OCI-LY1 (cell line): ENCODE measurements at regions not wholly inside any gene's neighbourhood (a gene's known extent, or its start where the extent isn't known, plus 50 kb on each side); places are given as distances from the start of the nearest gene placed in this dataset.

Experiments used
- H2AFZ ChIP-seq: fragments of 200-600 bp; sonication (generic), shearing (Covaris generic); 2 replicates; pipeline ENCODE4 v1.6.0; 2014; ENCODE audit warnings: antibody characterized with exemption, mild to moderate bottlenecking, low read length
- H3F3A ChIP-seq: fragments of 200-600 bp; sonication (generic), shearing (Covaris generic); 2 replicates; pipeline ENCODE4 v1.6.0; 2014; ENCODE audit warnings: mild to moderate bottlenecking, antibody characterized with exemption, low read length, moderate library complexity; ENCODE audit not compliant: insufficient read depth
- H3K27ac ChIP-seq: fragments of 200-600 bp; sonication (generic); 2 replicates; pipeline ENCODE4 v1.5.1; 2014; ENCODE audit warnings: low read length, mixed run types, mild to moderate bottlenecking, low read depth; ENCODE audit not compliant: poor library complexity, severe bottlenecking
- H3K27me3 ChIP-seq: fragments of 200-600 bp; sonication (generic); 2 replicates; pipeline ENCODE4 v1.6.0; 2014; ENCODE audit warnings: antibody characterized with exemption, mild to moderate bottlenecking, low read length, moderate library complexity; ENCODE audit not compliant: insufficient read depth
- H3K36me3 ChIP-seq: fragments of 200-600 bp; sonication (generic); 2 replicates; pipeline ENCODE4 v1.6.1; 2014; ENCODE audit warnings: mild to moderate bottlenecking, antibody characterized with exemption, low read length, moderate library complexity, mixed read lengths; ENCODE audit not compliant: insufficient read depth
- H3K4me1 ChIP-seq: fragments of 200-600 bp; sonication (generic); 2 replicates; pipeline ENCODE4 v1.5.1; 2014; ENCODE audit warnings: mild to moderate bottlenecking, low read length, moderate library complexity; ENCODE audit not compliant: insufficient read depth, severe bottlenecking
- H3K4me2 ChIP-seq: fragments of 200-600 bp; sonication (generic), shearing (Covaris generic); 2 replicates; pipeline ENCODE4 v1.6.1; 2014; ENCODE audit warnings: low read length
- H3K4me3 ChIP-seq: fragments of 200-600 bp; sonication (generic); 2 replicates; pipeline ENCODE4 v1.5.1; 2014; ENCODE audit warnings: low read length, low read depth, mild to moderate bottlenecking, mixed read lengths; ENCODE audit not compliant: poor library complexity, severe bottlenecking
- H3K79me2 ChIP-seq: fragments of 200-600 bp; shearing (Covaris generic); 2 replicates; pipeline ENCODE4 v1.6.1; 2016; ENCODE audit warnings: mixed run types, low read length, mixed read lengths; ENCODE audit not compliant: insufficient read depth
- H3K9ac ChIP-seq: fragments of 200-600 bp; sonication (generic), shearing (Covaris generic); 2 replicates; pipeline ENCODE4 v1.6.1; 2014; ENCODE audit warnings: mild to moderate bottlenecking, low read length, mixed read lengths
- H3K9me2 ChIP-seq: fragments of 200-600 bp; sonication (generic), shearing (Covaris generic); 2 replicates; pipeline ENCODE4 v1.6.1; 2014; ENCODE audit warnings: low read depth, mild to moderate bottlenecking, low read length, mixed read lengths
- H3K9me3 ChIP-seq: fragments of 200-600 bp; shearing (Covaris generic); 2 replicates; pipeline ENCODE4 v1.6.1; 2014; ENCODE audit warnings: low read length, mixed read lengths
- H4K20me1 ChIP-seq: fragments of 200-600 bp; sonication (generic), shearing (Covaris generic); 2 replicates; pipeline ENCODE4 v1.6.0; 2016; ENCODE audit warnings: mild to moderate bottlenecking, low read length; ENCODE audit not compliant: insufficient read depth
- EZH2 ChIP-seq: fragments of 200-600 bp; sonication (generic), shearing (Covaris generic); IDR thresholded peaks from 2 replicates; pipeline ENCODE4 v1.8.0; 2017; ENCODE audit warnings: borderline replicate concordance, mixed run types, mild to moderate bottlenecking, antibody characterized with exemption, low read length, moderate library complexity, mixed read lengths
- TF ChIP-seq, protein P1 (sequence below): fragments of 200-600 bp; sonication (generic), shearing (Covaris generic); IDR thresholded peaks from 2 replicates; pipeline ENCODE4 v1.5.1; 2017; ENCODE audit warnings: mild to moderate bottlenecking, antibody characterized with exemption, low read length, moderate library complexity, mixed read lengths

DNA sequence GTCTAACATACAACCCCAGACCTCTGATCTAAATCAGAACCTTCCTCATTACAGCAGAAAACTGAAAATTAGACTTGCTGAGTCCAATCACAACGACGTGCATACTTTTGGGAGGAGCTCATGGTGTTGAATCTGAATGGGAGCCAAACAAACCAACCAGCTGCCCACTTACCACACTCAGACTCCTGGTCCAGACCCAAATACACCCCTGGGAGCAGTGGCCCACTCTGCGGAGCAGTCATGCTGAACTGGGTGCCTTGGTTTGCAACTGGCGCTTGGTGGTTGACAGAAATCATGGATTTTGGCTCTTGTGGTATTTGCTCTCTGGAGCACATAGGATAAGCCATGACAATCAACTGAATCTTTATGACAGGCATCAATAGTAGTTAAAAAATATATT is 253.6 kb upstream of the TNP1 start:
- H4K20me1 ChIP-seq = no peaks in the 10 kb centered on the region
- H3K4me2 ChIP-seq = no peak overlapping the region
- H3K27ac ChIP-seq = no peak overlapping the region
- H3K9me2 ChIP-seq = no peaks in the 10 kb centered on the region
- H3K4me1 ChIP-seq = no peaks in the 10 kb centered on the region
- no peak overlapping the region for H3K9ac ChIP-seq
- H3K79me2 ChIP-seq = no peaks in the 10 kb centered on the region
- no peaks in the 10 kb centered on the region for H3F3A ChIP-seq
- H3K36me3 ChIP-seq = no peaks in the 10 kb centered on the region
- TF ChIP-seq EZH2 = no peak
- TF ChIP-seq, protein P1, sequence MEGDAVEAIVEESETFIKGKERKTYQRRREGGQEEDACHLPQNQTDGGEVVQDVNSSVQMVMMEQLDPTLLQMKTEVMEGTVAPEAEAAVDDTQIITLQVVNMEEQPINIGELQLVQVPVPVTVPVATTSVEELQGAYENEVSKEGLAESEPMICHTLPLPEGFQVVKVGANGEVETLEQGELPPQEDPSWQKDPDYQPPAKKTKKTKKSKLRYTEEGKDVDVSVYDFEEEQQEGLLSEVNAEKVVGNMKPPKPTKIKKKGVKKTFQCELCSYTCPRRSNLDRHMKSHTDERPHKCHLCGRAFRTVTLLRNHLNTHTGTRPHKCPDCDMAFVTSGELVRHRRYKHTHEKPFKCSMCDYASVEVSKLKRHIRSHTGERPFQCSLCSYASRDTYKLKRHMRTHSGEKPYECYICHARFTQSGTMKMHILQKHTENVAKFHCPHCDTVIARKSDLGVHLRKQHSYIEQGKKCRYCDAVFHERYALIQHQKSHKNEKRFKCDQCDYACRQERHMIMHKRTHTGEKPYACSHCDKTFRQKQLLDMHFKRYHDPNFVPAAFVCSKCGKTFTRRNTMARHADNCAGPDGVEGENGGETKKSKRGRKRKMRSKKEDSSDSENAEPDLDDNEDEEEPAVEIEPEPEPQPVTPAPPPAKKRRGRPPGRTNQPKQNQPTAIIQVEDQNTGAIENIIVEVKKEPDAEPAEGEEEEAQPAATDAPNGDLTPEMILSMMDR = no peak
- H2AFZ ChIP-seq = no peak overlapping the region
- no peak overlapping the region for H3K4me3 ChIP-seq
- H3K27me3 ChIP-seq = no peaks in the 10 kb centered on the region
- no peaks in the 10 kb centered on the region for H3K9me3 ChIP-seq

DNA sequence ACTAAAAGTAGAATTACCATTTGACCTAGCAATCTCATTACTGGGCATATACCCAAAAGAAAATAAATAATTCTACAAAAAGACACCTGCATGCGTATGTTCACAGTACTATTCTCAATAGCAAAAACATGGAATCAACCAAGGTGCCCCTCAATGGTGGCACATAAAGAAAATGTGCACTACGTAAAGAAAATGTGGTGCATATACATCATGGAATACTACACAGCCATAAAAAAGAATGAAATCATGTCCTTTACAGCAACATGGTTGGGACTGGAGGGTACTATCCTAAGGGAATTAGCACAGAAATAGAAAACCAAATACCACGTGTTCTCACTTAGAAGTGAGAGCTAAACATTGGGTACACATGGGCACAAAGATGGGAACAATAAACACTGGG is 250.7 kb upstream of the TNP1 start:
- Histone ChIP-seq H3K9me3 (no peaks in the 10 kb centered on the region), H3K4me1 (no peaks in the 10 kb centered on the region), H3F3A (no peaks in the 10 kb centered on the region), H3K4me2 (no peak overlapping the region), H3K79me2 (no peaks in the 10 kb centered on the region), H2AFZ (no peak overlapping the region), H3K27ac (no peak overlapping the region), H3K9me2 (no peaks in the 10 kb centered on the region), H4K20me1 (no peaks in the 10 kb centered on the region), H3K27me3 (no peaks in the 10 kb centered on the region), H3K4me3 (no peak overlapping the region), H3K36me3 (no peaks in the 10 kb centered on the region), H3K9ac (no peak overlapping the region)
- TF ChIP-seq, protein P1 = no peak
- TF ChIP-seq EZH2 = no peak

DNA sequence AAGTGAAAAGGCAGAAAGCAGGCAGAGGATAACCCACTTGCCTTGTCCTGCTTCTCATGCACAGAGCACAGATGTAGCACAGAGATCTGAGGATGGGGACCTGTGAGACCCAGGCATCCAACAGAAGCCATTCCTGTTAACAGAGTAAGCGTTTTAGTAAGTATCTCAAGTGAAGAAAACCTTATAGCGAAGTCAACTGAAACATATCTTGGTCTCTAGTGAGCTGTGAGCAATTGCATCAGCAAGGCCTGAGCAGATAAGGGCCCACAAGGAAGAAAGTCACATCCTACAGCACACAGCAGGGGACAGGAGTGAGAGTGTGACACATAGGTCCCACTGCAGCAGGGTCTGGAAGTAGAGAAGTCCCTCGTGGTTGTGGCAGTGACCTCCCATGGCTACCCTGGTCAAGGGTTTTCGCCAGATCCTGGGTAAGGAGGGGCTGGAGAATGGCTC is 248.7 kb upstream of the TNP1 start:
- Histone ChIP-seq H3K27me3 (no peaks in the 10 kb centered on the region), H3K4me2 (no peak overlapping the region), H3F3A (no peaks in the 10 kb centered on the region), H3K36me3 (no peaks in the 10 kb centered on the region), H3K4me3 (no peak overlapping the region), H3K9me3 (no peaks in the 10 kb centered on the region), H3K4me1 (no peaks in the 10 kb centered on the region), H3K9me2 (no peaks in the 10 kb centered on the region), H3K9ac (no peak overlapping the region), H2AFZ (no peak overlapping the region), H3K27ac (no peak overlapping the region), H4K20me1 (no peaks in the 10 kb centered on the region), H3K79me2 (no peaks in the 10 kb centered on the region)
- TF ChIP-seq, protein P1 = no peak
- TF ChIP-seq EZH2 = no peak
